Activated T-cell treated with anti-CD3 and anti-CD28 coated beads for 48 hours (primary cell): ENCODE measurements at regions not wholly inside any gene's neighbourhood (a gene's known extent, or its start where the extent isn't known, plus 50 kb on each side); places are given as distances from the start of the nearest gene placed in this dataset.

Source experiments
- DNase-seq: peaks from one replicate; pipeline ENCODE4 v3.0.0-alpha.2; 2020; ENCODE audit warnings: low read depth

DNA sequence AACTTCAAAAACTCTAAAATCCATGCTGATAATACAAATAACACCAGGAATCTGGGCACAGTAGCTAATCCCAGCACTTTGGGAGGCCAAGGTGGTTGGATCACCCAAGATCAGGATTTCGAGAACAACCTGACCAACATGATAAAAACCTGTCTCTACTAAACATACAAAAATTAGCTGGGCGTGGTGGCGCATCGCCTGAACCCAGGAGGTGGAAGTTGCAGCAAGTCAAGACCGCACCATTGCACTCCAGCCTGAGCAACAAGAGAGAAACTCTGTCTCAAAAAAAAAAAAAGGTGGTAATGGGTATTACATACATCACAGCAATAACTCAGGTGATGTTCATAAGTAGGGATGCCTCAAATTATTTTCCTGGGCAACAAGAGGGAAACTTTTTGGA, 315.0 kb upstream of the MEOX2 start:
- DNase-seq: no peak

DNA sequence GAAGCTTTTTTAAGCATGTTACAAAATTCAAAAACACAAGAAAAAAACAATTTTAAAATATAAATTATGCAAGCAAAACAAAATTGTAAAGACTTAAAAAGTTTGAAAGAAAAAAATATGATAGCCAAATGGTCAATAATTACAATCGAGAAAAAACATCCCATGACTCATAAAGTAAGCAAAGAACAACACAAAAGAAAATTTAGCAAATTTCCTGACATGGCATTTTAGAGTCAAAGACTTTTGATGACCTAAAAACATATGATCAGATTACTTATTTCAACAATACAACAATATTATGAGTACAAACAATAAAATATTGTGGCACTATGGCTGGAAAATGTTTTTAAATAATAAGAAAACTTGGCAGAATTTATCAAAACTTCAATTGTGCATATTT, 312.1 kb upstream of the MEOX2 start:
- no peak for DNase-seq

DNA sequence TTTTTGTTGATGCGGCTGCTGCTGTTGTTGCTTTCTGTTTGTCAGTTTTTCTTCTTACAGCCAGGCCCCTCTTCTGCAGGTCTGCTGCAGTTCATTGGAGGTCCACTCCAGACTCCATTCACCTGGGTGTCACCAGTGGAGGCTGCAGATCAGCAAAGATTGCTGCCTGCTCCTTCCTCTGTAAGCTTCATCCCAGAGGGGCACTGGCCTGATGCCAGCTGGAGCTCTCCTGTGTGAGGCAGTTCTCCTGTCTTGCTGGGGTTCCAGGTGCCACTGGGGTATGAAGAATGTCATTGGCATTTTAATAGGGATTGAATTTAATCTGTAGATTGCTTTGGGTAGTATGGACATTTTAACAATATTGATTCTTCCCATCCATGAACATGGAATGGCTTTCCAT, 308.5 kb upstream of the MEOX2 start:
- DNase-seq: no peak

DNA sequence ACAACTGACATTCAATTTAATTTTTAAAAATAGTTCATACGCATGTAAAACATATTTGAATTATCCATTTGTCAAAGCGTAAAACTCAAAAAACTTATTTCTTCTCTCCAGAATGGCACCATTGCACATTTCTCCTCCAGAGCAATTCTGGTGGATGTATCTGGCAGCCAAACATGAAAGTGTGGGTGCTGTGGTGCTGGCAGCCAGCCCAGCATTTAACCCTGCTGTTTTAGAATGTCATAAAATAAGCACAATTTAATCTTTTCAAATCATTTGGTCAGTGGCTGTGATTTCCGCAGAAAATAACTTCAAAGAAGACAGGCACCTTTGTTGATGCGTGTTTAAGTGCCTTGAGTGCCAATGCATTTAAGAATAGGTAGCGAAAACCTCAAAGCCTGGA, 302.7 kb upstream of the MEOX2 start:
- DNase-seq: no peak

DNA sequence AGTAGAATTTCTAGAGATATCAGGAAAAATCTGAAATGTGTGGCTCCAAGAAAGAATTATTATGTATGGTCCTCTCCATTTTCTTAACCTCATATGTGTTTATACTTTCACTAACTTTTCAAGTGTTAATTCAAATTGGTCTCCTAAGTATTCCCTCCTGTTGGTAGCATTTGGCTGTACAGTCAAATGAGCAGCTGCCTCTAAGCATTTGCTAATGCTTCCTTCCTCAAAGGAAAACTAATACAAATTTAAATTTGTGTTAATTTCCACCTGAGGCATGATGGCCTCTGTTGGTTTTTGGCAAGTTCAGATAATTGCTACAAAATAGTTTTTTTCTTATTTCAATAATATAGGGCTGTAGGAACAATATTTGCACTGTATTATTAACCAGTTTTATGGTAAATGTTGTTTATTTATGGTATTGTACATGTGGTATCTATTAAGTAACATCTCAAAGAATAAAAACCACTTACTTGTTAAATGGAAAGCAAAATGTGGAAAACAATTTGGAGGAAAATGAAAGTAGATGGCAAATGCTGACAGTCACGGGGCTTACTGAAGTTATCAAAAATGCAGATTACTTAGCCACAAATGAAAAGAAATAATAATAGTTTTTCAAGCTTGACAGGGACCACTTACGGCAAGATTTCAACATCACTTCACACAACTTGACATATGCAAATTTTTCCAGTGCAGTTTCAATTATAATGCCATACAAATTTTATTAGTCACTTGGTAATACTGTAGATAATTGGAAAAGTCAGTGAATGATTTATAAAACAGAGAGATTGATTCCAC, 299.3 kb upstream of the MEOX2 start:
- DNase-seq: no peak

DNA sequence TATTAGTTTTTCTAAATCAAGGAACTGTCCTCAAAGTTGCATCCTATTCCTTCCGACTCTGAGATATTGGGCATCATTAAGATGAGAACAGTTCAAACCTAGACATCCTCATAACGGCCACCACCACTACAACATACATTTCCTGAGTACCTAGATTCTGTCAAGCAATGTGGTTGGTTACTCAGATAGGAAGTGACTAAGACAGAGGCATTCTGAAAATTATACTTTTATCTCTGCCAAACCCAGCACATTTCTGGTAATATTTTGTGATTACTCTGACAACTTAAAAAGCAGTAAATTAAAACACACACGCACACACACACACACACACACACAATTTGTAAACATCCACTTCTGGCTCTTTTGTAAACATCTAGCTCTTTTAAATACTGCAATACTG, 291.2 kb upstream of the MEOX2 start:
- DNase-seq: no peak

DNA sequence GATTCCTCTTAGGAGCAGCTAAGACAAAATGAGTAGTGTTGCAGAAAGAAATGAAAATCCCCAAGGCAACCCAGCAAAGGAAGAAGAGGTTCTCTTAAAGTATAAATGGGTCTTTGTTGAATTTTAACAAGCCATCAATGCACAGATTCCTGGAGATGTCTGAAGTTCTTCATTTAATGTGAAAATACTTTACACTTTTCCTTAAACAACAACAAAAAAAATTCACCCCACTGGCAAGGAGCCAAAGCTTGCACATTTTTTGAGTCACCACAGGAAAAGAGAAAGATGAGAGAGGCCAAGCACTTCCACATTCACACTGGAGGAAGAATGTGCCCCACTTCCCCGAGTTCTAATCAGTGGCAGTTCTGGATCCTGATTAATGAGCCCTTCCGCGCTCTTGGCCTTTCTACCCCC, 286.4 kb upstream of the MEOX2 start:
- DNase-seq: no peak

DNA sequence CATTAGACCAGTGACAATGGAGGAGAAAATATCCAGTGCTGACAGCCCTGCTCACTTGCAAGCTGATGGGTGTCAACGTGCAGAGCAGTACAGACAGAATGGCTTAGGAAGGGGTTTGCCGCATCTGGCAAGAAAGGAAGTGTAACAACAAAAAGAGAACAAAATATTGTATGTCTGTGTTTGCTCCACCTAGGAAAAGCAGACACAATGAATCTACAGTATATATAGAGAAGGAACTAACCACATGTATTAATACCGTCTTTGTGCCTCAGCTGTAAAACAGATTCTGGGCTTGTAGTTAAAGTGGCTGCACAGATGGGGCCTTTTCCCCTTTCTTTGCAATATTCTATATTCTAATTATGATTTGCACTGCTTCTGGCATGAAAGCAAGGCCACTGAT, 281.1 kb upstream of the MEOX2 start:
- no peak for DNase-seq

DNA sequence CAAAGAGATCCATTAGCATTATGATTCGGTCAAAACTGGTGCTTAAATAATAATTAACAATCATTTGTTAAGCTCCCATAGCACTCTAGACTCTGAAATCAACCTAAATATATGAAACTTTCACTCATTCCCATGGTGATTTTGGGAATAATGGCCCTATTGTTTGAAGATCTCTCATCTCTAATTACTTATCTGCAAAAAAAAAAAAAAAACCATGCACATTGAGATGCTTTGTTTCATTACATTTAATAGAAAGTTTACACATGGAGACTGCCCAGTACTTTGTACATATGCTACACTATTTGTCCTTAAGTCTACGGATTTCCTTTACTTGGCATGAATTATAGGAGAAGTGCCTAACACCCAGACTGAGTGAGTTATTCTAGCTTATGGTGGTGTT, 280.6 kb upstream of the MEOX2 start:
- DNase-seq: no peak

DNA sequence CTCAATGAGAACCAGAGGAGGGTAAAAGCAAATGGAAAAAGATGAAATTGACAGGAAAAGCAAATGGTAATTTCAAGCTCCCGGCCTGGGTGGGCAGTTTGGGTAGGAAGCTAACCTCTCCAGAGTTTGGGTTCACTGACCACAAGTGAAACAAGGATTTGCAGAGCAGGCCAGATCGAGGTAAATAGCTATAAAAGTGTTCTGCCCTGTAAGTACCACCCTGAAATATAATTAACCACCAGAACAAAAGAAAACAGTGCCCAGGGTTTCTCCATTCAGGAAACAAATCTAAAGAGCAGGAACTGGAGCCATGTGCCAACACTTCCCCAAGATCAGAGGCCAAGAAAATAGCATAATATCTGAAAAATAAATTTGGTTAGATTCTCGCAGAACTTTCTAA, 276.7 kb upstream of the MEOX2 start:
- DNase-seq: no peak

DNA sequence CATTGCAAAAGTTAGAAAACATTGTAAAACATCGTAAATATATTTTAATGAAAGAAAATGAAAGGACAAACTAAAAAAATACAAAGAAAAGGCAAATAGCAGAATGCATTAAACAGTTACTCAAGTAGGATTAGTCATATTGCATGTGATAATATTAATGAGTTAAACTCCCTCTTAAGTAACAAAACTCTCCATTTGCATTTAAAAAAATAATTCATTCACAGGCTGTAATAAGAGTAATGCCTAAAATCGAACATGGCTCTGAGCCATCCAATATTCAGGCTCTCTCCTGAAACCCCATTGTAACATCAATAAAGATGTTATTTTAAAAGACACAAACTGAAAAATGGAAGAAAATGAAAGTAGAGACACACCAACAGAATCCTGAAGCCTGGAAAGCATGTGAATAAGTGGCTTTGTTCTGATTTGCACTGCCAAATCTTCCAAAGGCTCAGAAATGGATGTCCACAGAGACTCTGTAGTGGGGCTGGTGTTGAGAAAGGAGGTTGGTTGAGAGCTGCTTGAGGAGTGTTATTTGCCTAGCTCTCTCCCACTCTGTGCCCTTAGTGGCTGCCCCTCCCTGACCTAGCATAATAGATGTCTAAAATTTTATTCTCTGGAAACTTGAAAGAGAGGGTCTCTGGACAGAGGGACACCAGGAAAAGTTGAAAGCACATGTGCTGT, 268.3 kb upstream of the MEOX2 start:
- no peak for DNase-seq

DNA sequence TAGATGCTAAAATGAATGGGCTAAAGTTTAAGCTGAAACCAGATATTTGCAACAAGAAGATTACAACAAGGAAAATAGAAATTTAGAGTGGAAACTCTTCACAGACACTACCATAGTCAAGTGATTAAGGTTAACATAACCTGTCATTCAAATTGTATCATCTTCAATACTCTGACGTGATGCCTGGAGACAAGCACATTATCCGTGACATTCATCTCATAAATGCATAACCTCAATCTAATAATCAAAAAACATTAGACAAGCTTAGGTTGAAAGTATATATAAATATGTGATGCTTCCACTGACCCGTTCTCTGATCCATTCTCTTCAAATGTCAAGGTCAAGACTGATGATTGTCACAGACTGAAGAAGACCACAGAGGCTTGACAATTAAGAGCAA, 263.8 kb upstream of the MEOX2 start:
- DNase-seq: no peak

DNA sequence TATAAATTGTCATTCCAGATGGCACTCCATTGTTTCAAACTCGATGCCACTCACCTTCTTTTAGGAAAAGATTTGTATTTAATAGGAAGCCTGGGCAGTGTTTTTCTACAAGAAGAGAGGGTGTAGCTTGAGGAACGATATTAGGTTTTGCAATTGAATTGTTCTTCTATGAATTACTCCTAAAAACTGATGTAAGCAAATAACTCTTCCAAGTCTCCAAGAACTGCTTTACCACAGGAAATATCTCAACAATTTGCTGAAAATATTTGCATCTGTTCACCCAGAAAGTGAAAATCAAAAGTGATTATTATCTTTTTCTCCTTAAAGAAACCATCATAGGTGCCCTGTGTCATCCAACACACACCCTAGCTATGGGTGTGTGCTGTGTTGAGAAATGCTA, 261.3 kb upstream of the MEOX2 start:
- DNase-seq: no peak

DNA sequence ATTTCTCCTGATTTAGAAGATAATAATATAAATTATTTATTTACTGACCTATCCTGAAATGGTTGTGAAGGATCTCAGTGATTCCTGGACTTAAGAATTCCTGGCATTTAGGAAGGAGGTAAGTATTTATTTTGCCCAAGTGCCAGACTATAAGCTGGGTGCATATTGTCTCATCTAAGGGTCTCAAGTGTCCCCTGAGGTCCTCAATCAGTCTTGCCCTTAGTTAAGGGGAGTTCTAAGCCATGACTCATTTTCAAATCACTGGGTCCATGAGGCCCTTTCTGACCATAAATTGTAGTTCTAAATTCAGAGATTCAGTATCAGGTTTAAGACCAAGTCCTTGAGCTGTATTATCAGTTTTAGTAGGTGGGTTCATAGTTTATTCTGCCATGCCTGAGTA, 251.6 kb upstream of the MEOX2 start:
- no peak for DNase-seq

DNA sequence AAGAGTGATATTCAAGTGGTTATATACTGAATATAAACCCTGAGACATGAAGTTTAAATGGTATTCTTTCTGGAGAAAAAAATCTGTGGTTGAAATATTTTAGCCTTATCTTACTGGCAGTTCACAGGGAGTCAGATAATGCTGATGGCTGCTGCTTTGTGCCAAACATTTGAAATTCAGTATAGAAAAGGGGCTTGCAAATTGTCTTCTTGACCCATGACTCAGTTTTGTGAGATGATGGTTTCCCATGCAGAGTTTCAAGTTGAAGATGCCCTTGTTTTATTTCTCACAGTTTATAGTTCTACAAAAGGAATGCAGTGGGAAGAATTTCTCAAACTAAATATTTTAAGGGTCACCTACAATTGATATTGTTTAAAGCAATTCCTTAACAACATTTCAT, 251.1 kb upstream of the MEOX2 start:
- DNase-seq: no peak

DNA sequence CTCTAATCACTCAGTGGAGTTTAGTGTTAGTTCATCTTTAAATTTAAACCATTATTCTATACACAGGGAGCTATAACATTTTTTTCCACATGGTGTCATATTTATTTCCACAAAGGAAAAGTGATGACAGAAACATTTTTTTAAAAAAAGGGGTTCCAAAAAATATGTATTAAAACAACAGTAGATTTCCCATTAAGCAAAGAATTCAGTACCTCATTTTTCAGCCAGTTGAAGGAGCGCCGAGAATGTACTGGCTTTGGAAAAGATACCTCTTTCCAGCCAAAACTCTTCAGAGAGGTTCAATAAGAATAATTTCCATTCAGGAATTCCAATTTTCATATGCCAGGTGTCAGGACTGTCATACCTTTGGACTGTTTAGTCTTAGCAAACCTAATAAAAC, 250.5 kb upstream of the MEOX2 start:
- no peak for DNase-seq

DNA sequence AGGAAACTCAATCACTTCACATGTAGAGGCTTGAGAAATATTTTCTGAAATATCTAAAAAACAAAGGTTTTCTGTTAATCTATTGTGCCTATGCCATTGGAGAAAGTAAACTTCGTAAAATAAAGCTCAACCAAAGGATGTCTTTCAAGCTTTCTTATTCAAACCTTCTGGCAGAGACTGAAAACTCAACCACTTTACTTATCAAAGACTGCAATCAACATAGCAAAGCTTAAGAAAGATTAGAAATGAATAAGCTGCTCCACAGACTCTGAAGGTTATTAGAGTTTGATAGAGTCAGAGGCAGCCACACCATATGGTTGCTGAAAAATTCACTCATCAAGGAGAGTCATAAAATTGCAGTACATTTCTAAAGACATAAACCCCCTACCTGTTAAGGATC, 245.8 kb upstream of the MEOX2 start:
- DNase-seq: no peak

DNA sequence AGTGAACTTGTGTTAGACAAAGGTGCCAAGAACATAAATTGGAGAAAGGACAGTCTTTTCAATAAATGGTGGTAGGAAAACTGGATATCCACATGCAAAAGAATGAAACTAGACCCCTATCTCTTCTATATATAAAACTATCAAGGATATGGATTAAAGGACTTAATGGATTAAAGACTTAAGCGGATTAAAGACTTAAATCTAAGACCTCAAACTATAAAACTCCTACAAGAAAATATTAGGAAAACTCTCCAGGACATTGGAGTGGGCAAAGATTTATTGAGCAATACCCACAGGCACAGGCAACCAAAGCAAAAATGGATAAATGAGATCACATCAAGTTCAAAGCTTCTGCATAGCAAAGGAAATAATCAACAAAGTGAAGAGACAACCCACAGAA, 242.9 kb upstream of the MEOX2 start:
- DNase-seq: no peak

DNA sequence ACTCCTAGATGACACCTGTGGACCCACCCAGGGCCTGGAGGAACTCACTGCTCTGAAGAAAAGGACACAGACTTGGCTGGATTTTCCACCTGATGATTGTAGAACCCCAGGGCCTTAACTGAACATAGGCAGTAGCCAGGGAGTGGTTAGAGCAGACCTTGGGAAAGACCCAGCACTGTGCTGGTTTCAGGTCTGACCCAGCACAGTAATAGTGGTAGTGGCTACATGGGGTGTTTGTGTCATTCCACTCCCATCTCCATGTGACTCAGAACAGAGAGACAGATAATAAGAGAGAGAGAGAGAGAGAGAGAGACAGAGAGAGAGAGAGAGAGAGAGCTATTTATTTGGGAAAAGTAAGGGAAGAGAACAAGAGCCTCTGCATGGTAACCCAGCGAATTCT, 239.1 kb upstream of the MEOX2 start:
- no peak for DNase-seq

DNA sequence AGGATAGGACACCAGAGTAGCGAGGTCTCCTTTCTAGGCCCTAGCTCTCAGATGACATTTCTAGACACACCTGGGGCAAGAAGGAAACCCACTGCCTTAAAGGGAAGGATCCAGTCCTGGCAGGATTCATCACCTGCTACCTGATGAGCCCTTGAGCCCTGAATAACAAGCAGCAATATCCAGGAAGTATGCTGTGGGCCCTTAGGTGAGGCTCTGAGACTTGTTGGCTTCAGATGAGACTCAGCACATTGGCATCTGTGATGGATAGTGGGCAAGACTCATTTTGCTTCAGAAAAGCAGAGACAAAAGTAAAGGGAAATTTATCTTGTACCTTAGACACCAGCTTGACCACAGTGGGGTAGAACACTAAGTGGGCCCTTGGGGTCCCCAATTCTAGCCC, 238.4 kb upstream of the MEOX2 start:
- DNase-seq: no peak

DNA sequence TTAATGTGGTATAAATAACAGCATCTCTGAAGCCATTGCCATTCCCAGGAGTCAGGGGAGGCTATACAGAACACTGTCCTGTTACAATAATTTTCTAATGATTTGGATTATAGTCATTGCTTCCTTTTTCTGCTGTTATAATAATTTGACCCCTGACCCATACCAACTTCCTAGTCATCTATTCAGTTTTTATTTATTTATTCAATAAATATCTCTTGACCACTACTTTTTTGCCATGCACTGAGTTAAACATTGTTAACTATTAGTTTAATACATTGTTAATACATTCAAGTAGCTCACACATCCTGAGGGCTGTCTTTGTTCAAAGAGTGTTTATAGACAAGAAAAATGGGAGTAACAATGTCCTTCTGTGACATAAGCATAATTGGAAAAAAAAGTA, 235.5 kb upstream of the MEOX2 start:
- DNase-seq: no peak

DNA sequence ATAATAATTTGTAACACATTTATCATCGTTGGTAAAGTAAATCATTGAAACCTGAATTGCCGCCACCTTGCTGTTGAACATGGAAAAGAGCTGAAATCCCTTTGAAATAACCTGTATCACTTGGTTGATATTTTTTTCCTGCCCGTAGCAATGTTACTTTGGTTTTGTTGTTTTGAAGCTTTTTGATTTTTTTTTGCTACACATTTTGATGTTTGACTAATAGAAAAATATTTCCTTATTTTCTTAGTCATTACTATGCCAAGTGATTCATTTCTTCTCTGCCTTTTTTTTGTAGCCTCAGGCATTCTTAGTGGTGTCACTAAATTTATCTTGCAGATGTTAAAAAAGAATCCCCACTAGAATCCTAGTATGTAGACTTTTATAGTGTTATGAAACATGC, 235.1 kb upstream of the MEOX2 start:
- DNase-seq: no peak

DNA sequence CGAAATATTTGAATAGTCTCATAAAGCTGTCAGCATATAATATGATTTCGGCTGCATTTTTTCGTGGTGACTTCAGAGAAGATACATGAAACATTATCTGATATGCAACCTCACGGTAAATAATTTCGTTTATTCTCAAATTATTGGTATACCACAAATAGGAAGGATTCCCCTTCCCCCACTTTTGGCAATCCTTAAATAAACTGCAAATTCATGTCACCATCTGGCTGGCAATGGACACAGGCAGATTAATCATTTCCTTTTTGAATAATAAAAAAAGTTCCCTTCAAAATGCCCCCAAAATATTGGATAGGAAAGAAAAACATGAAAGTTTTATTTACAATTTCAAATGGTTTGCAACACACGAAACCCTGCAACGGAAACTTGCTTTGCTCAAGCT, 234.5 kb upstream of the MEOX2 start:
- DNase-seq: no peak
